IPS-NIHi7 (cell line): ENCODE measurements at regions not wholly inside any gene's neighbourhood (a gene's known extent, or its start where the extent isn't known, plus 50 kb on each side); places are given as distances from the start of the nearest gene placed in this dataset.
"Not testable (repeated sequence)": the region's sequence is repeated elsewhere in the genome, so short reads cannot be mapped to it uniquely, and the experiment has no call there.

Source experiments
- DNase-seq: peaks from one replicate; pipeline ENCODE4 v3.0.0; 2012; ENCODE audit warnings: mixed read lengths; ENCODE audit errors: extremely low spot score

- DNase-seq, result peak; percentile 31
Observed at GRCh38 chr5:4563400-4563799, 576.7 kb upstream of the ADAMTS16 start.

DNA sequence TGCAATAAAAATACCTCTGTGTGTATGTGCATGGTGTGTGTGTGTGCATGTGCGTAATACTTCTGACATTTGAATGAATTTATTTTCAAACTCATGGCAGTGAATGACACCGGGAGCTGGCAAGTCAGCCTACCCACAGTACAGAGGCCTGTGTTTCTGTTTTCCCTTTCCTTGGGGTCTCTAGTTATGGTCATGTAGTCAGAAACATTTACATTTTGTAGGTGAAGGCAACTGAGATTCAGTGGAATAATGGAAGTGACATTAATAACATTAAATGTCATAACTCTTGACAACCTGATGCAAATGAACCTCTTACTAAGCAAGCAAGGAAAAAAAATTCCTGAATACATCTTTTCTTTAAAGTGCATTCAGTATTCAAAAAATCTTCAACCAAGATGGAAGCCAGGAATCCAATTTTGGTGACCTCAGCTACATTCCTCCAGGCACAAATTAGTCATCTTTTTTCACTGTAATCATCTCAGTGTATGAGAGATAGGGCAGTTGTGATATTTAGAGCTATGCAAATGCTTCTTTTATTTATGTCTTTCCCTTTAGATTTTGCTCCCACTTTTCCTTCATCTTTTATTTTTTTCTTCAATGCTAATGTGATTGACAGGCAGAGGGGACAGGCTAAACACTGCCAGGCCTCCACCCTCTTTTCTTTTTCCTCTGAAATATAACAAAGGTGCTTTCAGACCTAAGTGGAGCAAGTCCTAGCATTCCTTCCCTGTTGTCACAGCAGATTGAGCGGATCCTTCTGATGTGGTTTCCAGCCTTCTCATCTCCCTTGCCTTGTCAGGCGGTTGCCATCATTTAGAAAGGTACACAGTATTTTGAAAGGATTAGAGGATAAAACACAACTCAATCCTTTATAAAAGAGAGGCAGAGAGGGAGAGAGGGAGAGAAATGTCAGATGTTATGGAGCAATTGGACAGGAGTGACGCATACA lies 569.8 kb upstream of the ADAMTS16 start:
- no peak for DNase-seq

- no peak for DNase-seq
Observed at GRCh38 chr5:4571248-4571948, 568.7 kb upstream of the ADAMTS16 start.

GRCh38 chr5:4572311-4573100 lies 567.6 kb upstream of the ADAMTS16 start:
- DNase-seq, result no peak

GRCh38 chr5:4575608-4576007 lies 564.5 kb upstream of the ADAMTS16 start:
- no peak for DNase-seq

- DNase-seq, result no peak
Observed at GRCh38 chr5:4576161-4576748, 563.9 kb upstream of the ADAMTS16 start.

- no peak for DNase-seq
Observed at GRCh38 chr5:4576908-4577307, 563.2 kb upstream of the ADAMTS16 start.

GRCh38 chr5:4579679-4580078 lies 560.5 kb upstream of the ADAMTS16 start:
- DNase-seq, result no peak

DNA sequence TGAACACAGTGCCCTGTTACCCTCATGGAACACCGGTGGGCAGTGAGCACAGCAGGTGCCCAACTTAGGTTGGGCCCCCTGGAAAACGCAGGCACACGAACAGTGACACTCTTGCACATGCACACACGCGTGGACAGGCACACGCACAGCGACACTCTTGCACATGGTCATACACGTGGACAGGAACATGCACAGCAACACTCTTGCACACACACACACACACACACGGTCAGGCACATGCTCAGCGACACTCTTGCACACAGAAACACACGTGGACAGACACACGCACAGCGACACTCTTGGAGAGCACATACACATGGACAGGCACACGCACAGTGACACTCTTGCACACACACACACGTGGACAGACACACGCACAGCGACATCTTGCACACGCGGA lies 559.4 kb upstream of the ADAMTS16 start:
- no peak for DNase-seq

GRCh38 chr5:4581289-4581688 lies 558.8 kb upstream of the ADAMTS16 start:
- no peak for DNase-seq

- DNase-seq, result no peak
Observed at GRCh38 chr5:4584982-4585381, 555.1 kb upstream of the ADAMTS16 start.

DNA sequence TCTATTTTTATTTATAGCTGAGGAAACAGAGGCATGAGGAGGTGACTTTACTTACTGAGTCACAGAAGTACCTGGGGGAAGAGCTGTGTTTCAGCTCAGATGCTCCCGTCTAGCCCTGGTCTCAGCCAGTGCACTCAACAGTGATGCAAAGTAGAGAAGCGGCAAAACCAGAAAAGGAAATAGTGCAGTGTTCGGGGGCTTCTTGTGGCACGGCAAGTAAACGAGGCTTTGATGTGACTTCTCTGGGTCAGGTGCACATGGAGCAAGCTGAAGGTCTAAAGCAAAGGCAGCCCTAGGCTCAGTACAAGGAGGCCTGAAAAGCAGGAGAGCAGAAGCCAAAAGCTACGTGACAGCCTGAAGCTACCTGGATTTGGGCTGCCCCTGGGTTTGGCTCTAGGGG lies 526.7 kb upstream of the ADAMTS16 start:
- DNase-seq, result no peak

DNA sequence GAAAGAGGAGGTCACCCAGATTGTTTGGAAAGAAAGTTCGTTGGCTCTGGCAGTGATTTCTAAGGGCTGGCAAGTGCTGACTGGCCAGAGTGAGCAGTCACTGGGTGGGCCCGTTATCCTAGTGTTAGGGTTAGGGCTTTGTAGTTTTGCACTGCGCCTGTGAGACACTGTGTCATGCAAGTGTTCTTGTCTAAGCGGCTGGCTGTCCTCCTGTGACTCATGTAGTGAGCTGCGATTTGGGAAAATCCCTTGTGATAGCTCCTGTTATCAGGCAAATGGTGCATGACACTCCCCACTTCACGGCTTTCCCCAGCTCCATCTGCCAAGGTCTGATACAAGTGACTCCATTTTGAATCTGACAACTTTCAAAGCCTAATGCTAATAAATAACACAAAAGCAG lies 526.0 kb upstream of the ADAMTS16 start:
- no peak for DNase-seq

- DNase-seq, result not testable (repeated sequence)
Observed at GRCh38 chr5:4615369-4615768, 524.8 kb upstream of the ADAMTS16 start.

GRCh38 chr5:4625206-4625896 lies 514.8 kb upstream of the ADAMTS16 start:
- DNase-seq, result no peak

DNA sequence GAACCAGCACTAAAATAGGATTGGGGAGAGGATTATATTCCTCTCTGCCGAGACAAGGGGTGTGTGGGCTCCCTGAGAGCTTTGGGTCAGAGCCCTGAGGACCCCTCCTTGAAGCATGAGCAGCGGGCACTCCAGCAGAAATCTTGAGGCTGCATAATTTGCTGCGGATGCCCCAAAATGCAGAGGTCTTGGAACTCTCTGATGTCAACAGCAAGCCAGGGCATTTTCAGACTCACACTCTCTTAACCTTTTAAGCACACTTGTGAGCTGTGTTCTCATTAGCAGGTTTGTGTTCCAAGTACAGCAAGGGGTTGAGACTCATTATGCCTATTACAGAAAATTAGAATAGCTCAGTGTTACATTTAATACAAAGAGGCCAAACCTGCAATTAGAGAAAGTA lies 513.0 kb upstream of the ADAMTS16 start:
- no peak for DNase-seq

- no peak for DNase-seq
Observed at GRCh38 chr5:4627929-4628328, 512.2 kb upstream of the ADAMTS16 start.

DNA sequence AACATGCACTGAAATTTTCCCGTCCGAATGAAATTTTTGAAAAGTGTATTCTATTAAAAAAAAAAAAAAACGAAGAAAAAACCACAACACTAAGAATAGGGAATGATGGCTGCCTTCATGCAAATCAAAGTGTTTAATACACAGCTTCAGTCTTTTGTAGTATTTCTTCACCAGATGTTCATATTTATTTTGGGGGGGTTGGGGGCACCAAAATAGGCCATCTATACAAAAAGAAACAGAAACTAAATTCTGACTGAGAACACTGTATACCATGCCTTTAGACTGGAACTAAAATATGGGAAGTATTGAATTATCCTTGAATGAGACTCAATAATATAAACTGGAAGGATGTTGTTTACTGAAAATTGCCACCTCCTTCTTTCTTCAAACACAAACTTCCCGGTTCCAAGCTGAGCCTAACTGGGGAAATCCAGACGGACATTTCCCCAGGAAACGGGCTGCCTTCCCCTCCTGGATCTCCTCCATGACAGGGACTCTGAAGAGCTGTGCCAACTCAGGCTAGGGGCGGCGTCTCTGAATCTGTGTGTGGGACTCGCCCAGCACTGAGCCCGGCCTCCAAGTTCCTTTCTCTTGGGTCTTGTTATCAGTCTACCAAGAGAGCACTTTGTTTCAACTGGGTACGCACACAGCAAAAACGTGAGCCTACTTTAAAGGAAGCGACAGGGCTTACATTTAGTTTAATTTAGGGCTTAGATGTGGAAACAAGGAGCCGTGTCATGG lies 511.3 kb upstream of the ADAMTS16 start:
- no peak for DNase-seq

GRCh38 chr5:4630031-4630430 lies 510.1 kb upstream of the ADAMTS16 start:
- DNase-seq, result no peak

- DNase-seq, result no peak
Observed at GRCh38 chr5:4634342-4634741, 505.8 kb upstream of the ADAMTS16 start.

DNA sequence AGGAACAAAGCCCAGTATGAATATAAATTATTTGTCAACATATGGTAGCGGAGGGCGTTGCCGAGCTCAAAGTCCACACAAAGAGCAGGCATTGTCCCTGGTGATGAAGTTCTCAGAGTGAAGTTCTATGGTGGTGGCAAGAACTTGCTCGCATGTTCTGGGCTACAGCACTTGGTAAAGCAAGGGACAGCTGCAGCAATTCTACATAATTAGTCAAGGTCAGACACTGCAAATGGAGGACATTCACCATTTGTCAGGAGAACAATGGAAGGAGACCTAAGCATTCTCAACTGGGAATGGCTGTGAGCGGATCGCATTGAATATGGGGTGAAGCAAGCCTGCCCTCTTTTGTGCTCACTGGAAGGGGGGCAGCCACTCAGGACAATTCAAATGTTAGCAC lies 503.8 kb upstream of the ADAMTS16 start:
- no peak for DNase-seq
